Peyer's patch (tissue), 4 donors: ENCODE measurements at regions not wholly inside any gene's neighbourhood (a gene's known extent, or its start where the extent isn't known, plus 50 kb on each side); places are given as distances from the start of the nearest gene placed in this dataset.

ENCODE experiments used
- DNase-seq, 3 donors: peaks; one replicate each; pipeline ENCODE4 v3.0.0-alpha.2; 2017 to 2019
- H3K27ac ChIP-seq, 4 donors: fragments of 200-600 bp; sonication (generic); one replicate each; pipeline ENCODE4 v1.5.1; 2016 to 2019
- H3K27me3 ChIP-seq, 2 donors: fragments of 200-600 bp; sonication (generic); one replicate each; pipeline ENCODE4 v1.5.1; 2019
- H3K36me3 ChIP-seq, 3 donors: fragments of 200-600 bp; sonication (generic); one replicate each; pipeline ENCODE4 v1.5.1; 2016 to 2019
- H3K4me1 ChIP-seq, 4 donors: fragments of 200-600 bp; sonication (generic); one replicate each; pipeline ENCODE4 v1.5.1; 2016 to 2019
- H3K4me3 ChIP-seq, 4 donors: fragments of 200-600 bp; sonication (generic); 1 replicate in 3 of 4; 2 replicates in 1 of 4; pipeline ENCODE4 v1.5.1; 2016 to 2019; ENCODE audit warnings: mild to moderate bottlenecking in 1 of 4
- H3K9me3 ChIP-seq, 4 donors: fragments of 200-600 bp; sonication (generic); one replicate each; pipeline ENCODE4 v1.5.1; 2016 to 2019; ENCODE audit warnings: mild to moderate bottlenecking in 1 of 4
- CTCF ChIP-seq, 6 experiments: fragments of 450-650 bp in 4 of 6; fragments of 200-600 bp in 2 of 6; sonication (generic) in 1 of 6; IDR thresholded peaks; one replicate each; pipeline ENCODE4 v1.5.1; 2017 to 2019; ENCODE audit warnings: antibody characterized with exemption in 6 of 6, mild to moderate bottlenecking in 3 of 6, moderate library complexity in 1 of 6
- POLR2A ChIP-seq, 2 donors: fragments of 450-650 bp; IDR thresholded peaks; one replicate each; pipeline ENCODE4 v1.5.1; 2017; ENCODE audit warnings: antibody characterized with exemption in 2 of 2, mild to moderate bottlenecking in 2 of 2, moderate library complexity in 2 of 2

- no peaks in the 10 kb centered on the region for H3K36me3 ChIP-seq
- H3K4me1 ChIP-seq, result no peaks in the 10 kb centered on the region
- no peak overlapping the region for H3K27ac ChIP-seq
- no peak for TF ChIP-seq CTCF (IDR thresholded peaks at IDR 0.05)
- TF ChIP-seq POLR2A (IDR thresholded peaks at IDR 0.05), result no peak
- no peak for DNase-seq
- H3K9me3 ChIP-seq, result no peaks in the 10 kb centered on the region
- H3K4me3 ChIP-seq, result no peak overlapping the region
- no peaks in the 10 kb centered on the region for H3K27me3 ChIP-seq
These were observed 241.5 kb upstream of the GCFC2 start for GRCh38 chr2:75952173-75952572.

GRCh38 chr2:75949385-75950030 is 238.8 kb upstream of the GCFC2 start:
- no peak overlapping the region for H3K4me3 ChIP-seq
- no peak overlapping the region for H3K27ac ChIP-seq
- TF ChIP-seq CTCF (IDR thresholded peaks at IDR 0.05) (no peak), POLR2A (IDR thresholded peaks at IDR 0.05) (no peak)

GRCh38 chr2:75936311-75936710 is 225.6 kb upstream of the GCFC2 start:
- no peak for TF ChIP-seq CTCF (IDR thresholded peaks at IDR 0.05)
- no peak for TF ChIP-seq POLR2A (IDR thresholded peaks at IDR 0.05)
- no peaks in the 10 kb centered on the region for H3K36me3 ChIP-seq
- H3K9me3 ChIP-seq, result no peaks in the 10 kb centered on the region
- no peaks in the 10 kb centered on the region for H3K4me1 ChIP-seq
- H3K4me3 ChIP-seq, result no peak overlapping the region
- H3K27me3 ChIP-seq, result no peaks in the 10 kb centered on the region
- no peak for DNase-seq
- no peak overlapping the region for H3K27ac ChIP-seq

More at GRCh38 chr2:75949385-75950030, 238.8 kb upstream of the GCFC2 start:
- Histone ChIP-seq H3K9me3 (no peaks in the 10 kb centered on the region), H3K36me3 (no peaks in the 10 kb centered on the region), H3K27me3 (no peaks in the 10 kb centered on the region), H3K4me1 (no peaks in the 10 kb centered on the region)
- DNase-seq, result no peak

GRCh38 chr2:75932996-75933395 is 222.3 kb upstream of the GCFC2 start:
- H3K4me1 ChIP-seq, result no peaks in the 10 kb centered on the region
- no peaks in the 10 kb centered on the region for H3K27me3 ChIP-seq
- H3K27ac ChIP-seq, result no peak overlapping the region
- no peak for DNase-seq
- no peak for TF ChIP-seq POLR2A (IDR thresholded peaks at IDR 0.05)
- TF ChIP-seq CTCF (IDR thresholded peaks at IDR 0.05), result no peak
- no peaks in the 10 kb centered on the region for H3K9me3 ChIP-seq
- no peak overlapping the region for H3K4me3 ChIP-seq
- H3K36me3 ChIP-seq, result no peaks in the 10 kb centered on the region

- Histone ChIP-seq H3K4me3 (no peak overlapping the region), H3K27ac (no peak overlapping the region), H3K4me1 (no peaks in the 10 kb centered on the region), H3K36me3 (no peaks in the 10 kb centered on the region), H3K27me3 (no peaks in the 10 kb centered on the region), H3K9me3 (no peaks in the 10 kb centered on the region)
- no peak for DNase-seq
- no peak for TF ChIP-seq CTCF (IDR thresholded peaks at IDR 0.05)
- TF ChIP-seq POLR2A (IDR thresholded peaks at IDR 0.05), result no peak
These were observed 217.4 kb upstream of the GCFC2 start for GRCh38 chr2:75928093-75928492.
